Endothelial cell of umbilical vein (primary cell): ENCODE measurements at regions not wholly inside any gene's neighbourhood (a gene's known extent, or its start where the extent isn't known, plus 50 kb on each side); places are given as distances from the start of the nearest gene placed in this dataset.

Source experiments
- BruUV-seq: library from RNA; stranded (reverse); fragments of 400-500 nt; replicated peaks from 2 replicates; lab custom pipeline; 2021; lab: Mats Ljungman, UMichigan
- CTCF ChIA-PET: fragments of 300-600, 350-600 bp; sonication (Branson Sonifier 250); formaldehyde crosslinking; loops from one replicate; lab custom pipeline; 2021; ENCODE audit warnings: antibody characterized with exemption, inconsistent platforms; lab: Charles Lee
- POLR2A ChIA-PET: fragments of 300-600, 350-600 bp; sonication (Branson Sonifier 250); formaldehyde crosslinking; loops from one replicate; lab custom pipeline; 2021; ENCODE audit warnings: antibody characterized with exemption, inconsistent platforms; lab: Charles Lee
- DNase-seq: peaks from one replicate; pipeline ENCODE4 v3.0.0-alpha.2; 2011; ENCODE audit warnings: low read depth, low spot score
- FAIRE-seq: peaks from 2 replicates; lab custom pipeline; 2011; peaks lifted over from hg19 to GRCh38; lab: Jason Lieb, UNC
- H2AFZ ChIP-seq: 2 replicates; pipeline ENCODE4 v1.6.0; 2012; ENCODE audit warnings: low read depth, low read length, control low read depth, inconsistent platforms
- H3K27ac ChIP-seq: 2 replicates; pipeline ENCODE4 v1.5.1; 2011; ENCODE audit warnings: low read depth, mild to moderate bottlenecking, control low read depth, low read length, moderate library complexity; ENCODE audit not compliant: insufficient read depth
- H3K27me3 ChIP-seq, 2 experiments: 2 replicates each; pipeline versions ENCODE4 v1.6.0 to v1.6.1; 2011; ENCODE audit warnings: low read length in 2 of 2, mixed read lengths in 1 of 2; ENCODE audit not compliant: control insufficient read depth in 2 of 2, insufficient read depth in 2 of 2
- H3K36me3 ChIP-seq, 2 experiments: 2 replicates in 1 of 2; 3 replicates in 1 of 2; pipeline ENCODE4 v1.5.1; 2011; ENCODE audit warnings: low read length in 2 of 2, mild to moderate bottlenecking in 1 of 2, moderate library complexity in 1 of 2; ENCODE audit not compliant: control insufficient read depth in 2 of 2, insufficient read depth in 2 of 2; ENCODE audit errors: extremely low read depth in 1 of 2
- H3K4me1 ChIP-seq: 3 replicates; pipeline ENCODE4 v1.5.1; 2011; ENCODE audit warnings: mild to moderate bottlenecking, low read length; ENCODE audit not compliant: control insufficient read depth, insufficient read depth; ENCODE audit errors: extremely low read depth
- H3K4me2 ChIP-seq: 2 replicates; pipeline ENCODE4 v1.6.1; 2011; ENCODE audit warnings: low read length, control low read depth, mixed read lengths; ENCODE audit not compliant: insufficient read depth
- H3K4me3 ChIP-seq, 3 experiments: fragments of 200-600 bp in 1 of 3; sonication (generic), shearing (Covaris generic) in 1 of 3; replicated peaks in 1 of 3; 2 replicates each; pipeline ENCODE4 v1.5.1; 2011 to 2016; ENCODE audit warnings: control low read depth in 3 of 3, low read length in 3 of 3, mild to moderate bottlenecking in 2 of 3, inconsistent platforms in 1 of 3, low read depth in 1 of 3, moderate library complexity in 1 of 3; ENCODE audit not compliant: insufficient read depth in 1 of 3
- H3K79me2 ChIP-seq: 2 replicates; pipeline ENCODE4 v1.6.0; 2012; ENCODE audit warnings: low read length, inconsistent platforms; ENCODE audit not compliant: control insufficient read depth, insufficient read depth
- H3K9ac ChIP-seq: replicated peaks from 2 replicates; pipeline ENCODE3; 2011; ENCODE audit warnings: low read length, control low read depth; ENCODE audit not compliant: insufficient read depth; ENCODE audit errors: extremely low read depth
- H3K9me1 ChIP-seq: replicated peaks from 3 replicates; pipeline ENCODE4 v1.6.0; 2011; ENCODE audit warnings: mild to moderate bottlenecking, low read length; ENCODE audit not compliant: control insufficient read depth, insufficient read depth; ENCODE audit errors: extremely low read depth
- H3K9me3 ChIP-seq: replicated peaks from 2 replicates; pipeline ENCODE4 v1.5.1; 2012; ENCODE audit warnings: low read length, inconsistent platforms; ENCODE audit not compliant: control insufficient read depth, insufficient read depth
- H4K20me1 ChIP-seq: replicated peaks from 2 replicates; pipeline ENCODE3; 2011; ENCODE audit warnings: mild to moderate bottlenecking, low read length; ENCODE audit not compliant: control insufficient read depth, insufficient read depth; ENCODE audit errors: extremely low read depth
- CTCF ChIP-seq, 2 donors: IDR thresholded peaks; 1 replicate in 1 of 2; 2 replicates in 1 of 2; pipeline ENCODE4 v1.5.1; 2011; ENCODE audit warnings: low read length in 2 of 2, mild to moderate bottlenecking in 2 of 2, moderate library complexity in 2 of 2, control low read depth in 1 of 2, inconsistent platforms in 1 of 2, low read depth in 1 of 2; ENCODE audit not compliant: insufficient read depth in 1 of 2; ENCODE audit errors: extremely low read depth in 1 of 2
- EZH2 ChIP-seq: IDR thresholded peaks from 2 replicates; pipeline ENCODE4 v1.6.1; 2012; ENCODE audit warnings: borderline replicate concordance, low read depth, mild to moderate bottlenecking, moderate library complexity, low read length, inconsistent platforms; ENCODE audit not compliant: severe bottlenecking
- FOS ChIP-seq: IDR thresholded peaks from 2 replicates; pipeline ENCODE4 v1.6.1; 2011; ENCODE audit warnings: mild to moderate bottlenecking, low read length, moderate library complexity, borderline replicate concordance; ENCODE audit not compliant: insufficient read depth
- GATA2 ChIP-seq: IDR thresholded peaks from 2 replicates; pipeline ENCODE4 v1.7.0; 2011; ENCODE audit warnings: low read depth, mild to moderate bottlenecking, moderate library complexity, mixed read lengths, low read length; ENCODE audit not compliant: insufficient read length, insufficient read depth
- JUN ChIP-seq: IDR thresholded peaks from 2 replicates; pipeline ENCODE4 v1.6.1; 2011; ENCODE audit warnings: borderline replicate concordance, low read depth; ENCODE audit not compliant: insufficient read length, insufficient read depth
- MAX ChIP-seq: IDR thresholded peaks from 2 replicates; pipeline ENCODE4 v1.6.1; 2011; ENCODE audit not compliant: insufficient read depth, insufficient read length
- MYC ChIP-seq: IDR thresholded peaks from one replicate; pipeline ENCODE4 v1.6.1; 2011; ENCODE audit warnings: mild to moderate bottlenecking, low read depth, low read length
- POLR2A ChIP-seq: IDR thresholded peaks from 2 replicates; pipeline ENCODE4 v1.6.1; 2012; ENCODE audit warnings: low read depth, mild to moderate bottlenecking, control low read depth, low read length
- POLR2AphosphoS5 ChIP-seq: IDR thresholded peaks from 2 replicates; pipeline ENCODE4 v1.6.1; 2012; ENCODE audit warnings: low read depth, mild to moderate bottlenecking, control low read depth, low read length, moderate library complexity; ENCODE audit not compliant: insufficient read depth
- dilution Hi-C: fragments of 300-500 bp; cut with MboI; formaldehyde crosslinking; loops from one replicate; pipeline ENCODE4 v1.15.0; 2019; ENCODE audit warnings: low sequenced_read_pairs; ENCODE audit not compliant: extremely low pct_ligation_motif_present
- intact Hi-C: fragments of 100-400 bp; cut with micrococcal nuclease; formaldehyde crosslinking; loops from one replicate; pipeline ENCODE4 v1.10.0; 2022

- Histone ChIP-seq H3K79me2 (no peaks in the 10 kb centered on the region), H3K9ac (no peak overlapping the region), H3K27me3 (peaks cover 0 to 9% of the 10 kb centered on the region in 2 experiments), H3K36me3 (no peaks in the 10 kb centered on the region), H3K4me2 (no peak overlapping the region), H3K9me1 (no peaks in the 10 kb centered on the region), H3K27ac (no peak overlapping the region), H3K9me3 (no peaks in the 10 kb centered on the region), H3K4me1 (no peaks in the 10 kb centered on the region), H3K4me3 (no peak overlapping the region), H2AFZ (no peak overlapping the region), H4K20me1 (no peaks in the 10 kb centered on the region)
- no TSS peak for BruUV-seq
- FAIRE-seq = no peak
- TF ChIP-seq FOS (no peak), POLR2A (no peak), GATA2 (no peak), MYC (no peak), MAX (no peak), JUN (no peak), EZH2 (no peak), CTCF (IDR thresholded peaks at IDR 0.05; ENCODE audit: extremely low read depth in 1 of 2, insufficient read depth in 1 of 2, low read depth in 1 of 2, low read length in 2 of 2) (no peak), POLR2AphosphoS5 (no peak)
- intact Hi-C loops (no loop called here), dilution Hi-C loops (no loop called here)
- CTCF ChIA-PET = interaction anchor here (1.2 kb wide), 1 partner anchor 45 kb away, joined by 3 read pairs; no protein-coding TSS in a partner anchor
- no peak for DNase-seq
- POLR2A ChIA-PET = no interaction called here
Observed at GRCh38 chr3:132205609-132206008, 111.6 kb upstream of the ACP3 start.
